H1 (cell line): ENCODE measurements at regions not wholly inside any gene's neighbourhood (a gene's known extent, or its start where the extent isn't known, plus 50 kb on each side); places are given as distances from the start of the nearest gene placed in this dataset.

Experiments
- CREB1 ChIP-seq: IDR thresholded peaks from 2 replicates; pipeline ENCODE4 v1.6.1; 2012; ENCODE audit warnings: inconsistent platforms
- KDM4A ChIP-seq: IDR thresholded peaks from one replicate; pipeline ENCODE4 v1.7.1; 2012; ENCODE audit warnings: low read depth, mild to moderate bottlenecking, moderate library complexity, low read length, inconsistent platforms; ENCODE audit not compliant: severe bottlenecking
- PHF8 ChIP-seq: fragments of 200-600 bp; sonication (generic); conservative IDR thresholded peaks from 2 replicates; pipeline ENCODE4 v1.7.1; 2012; ENCODE audit warnings: low read depth, mild to moderate bottlenecking, inconsistent platforms, low read length, moderate library complexity
- POLR2A ChIP-seq, 2 experiments: IDR thresholded peaks; 1 replicate in 1 of 2; 2 replicates in 1 of 2; pipeline ENCODE4 v1.6.1; 2011; ENCODE audit warnings: low read depth in 2 of 2, low read length in 2 of 2, mild to moderate bottlenecking in 2 of 2; ENCODE audit errors: control extremely low read depth in 1 of 2
- TF ChIP-seq, protein P1 (sequence below): IDR thresholded peaks from 2 replicates; pipeline ENCODE4 v1.6.1; 2011; ENCODE audit warnings: low read length, improper control_type of control experiment
- TF ChIP-seq, protein P2 (sequence below), 3 experiments: IDR thresholded peaks; 1 replicate in 2 of 3; 2 replicates in 1 of 3; pipeline versions ENCODE4 v1.5.1 to v1.6.1; 2011; ENCODE audit warnings: low read length in 3 of 3, mild to moderate bottlenecking in 3 of 3, inconsistent platforms in 2 of 3, low read depth in 1 of 3, moderate library complexity in 1 of 3; ENCODE audit not compliant: insufficient read depth in 1 of 3; ENCODE audit errors: control extremely low read depth in 1 of 3

DNA sequence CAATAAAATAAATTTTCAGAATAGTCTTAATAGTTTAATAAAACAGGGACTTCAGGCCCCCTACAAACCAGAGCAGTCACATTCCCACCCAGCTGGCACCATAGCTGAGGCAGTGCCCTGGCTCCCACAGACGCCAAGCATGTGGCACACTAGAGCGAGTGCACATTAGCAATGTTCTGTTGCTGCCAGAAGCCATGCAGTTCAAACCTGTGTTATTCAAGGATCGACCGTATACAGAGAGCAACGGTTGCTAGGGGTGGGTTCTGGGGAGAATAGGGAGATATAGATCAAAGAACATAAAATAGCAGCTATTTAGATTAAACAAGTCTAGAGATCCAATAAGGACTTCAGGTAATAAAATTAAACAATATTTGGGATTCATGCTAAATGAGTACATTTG is 419.3 kb upstream of the KLHL1 start:
- TF ChIP-seq, protein P1, sequence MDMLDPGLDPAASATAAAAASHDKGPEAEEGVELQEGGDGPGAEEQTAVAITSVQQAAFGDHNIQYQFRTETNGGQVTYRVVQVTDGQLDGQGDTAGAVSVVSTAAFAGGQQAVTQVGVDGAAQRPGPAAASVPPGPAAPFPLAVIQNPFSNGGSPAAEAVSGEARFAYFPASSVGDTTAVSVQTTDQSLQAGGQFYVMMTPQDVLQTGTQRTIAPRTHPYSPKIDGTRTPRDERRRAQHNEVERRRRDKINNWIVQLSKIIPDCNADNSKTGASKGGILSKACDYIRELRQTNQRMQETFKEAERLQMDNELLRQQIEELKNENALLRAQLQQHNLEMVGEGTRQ, result no peak
- TF ChIP-seq, protein P2, sequence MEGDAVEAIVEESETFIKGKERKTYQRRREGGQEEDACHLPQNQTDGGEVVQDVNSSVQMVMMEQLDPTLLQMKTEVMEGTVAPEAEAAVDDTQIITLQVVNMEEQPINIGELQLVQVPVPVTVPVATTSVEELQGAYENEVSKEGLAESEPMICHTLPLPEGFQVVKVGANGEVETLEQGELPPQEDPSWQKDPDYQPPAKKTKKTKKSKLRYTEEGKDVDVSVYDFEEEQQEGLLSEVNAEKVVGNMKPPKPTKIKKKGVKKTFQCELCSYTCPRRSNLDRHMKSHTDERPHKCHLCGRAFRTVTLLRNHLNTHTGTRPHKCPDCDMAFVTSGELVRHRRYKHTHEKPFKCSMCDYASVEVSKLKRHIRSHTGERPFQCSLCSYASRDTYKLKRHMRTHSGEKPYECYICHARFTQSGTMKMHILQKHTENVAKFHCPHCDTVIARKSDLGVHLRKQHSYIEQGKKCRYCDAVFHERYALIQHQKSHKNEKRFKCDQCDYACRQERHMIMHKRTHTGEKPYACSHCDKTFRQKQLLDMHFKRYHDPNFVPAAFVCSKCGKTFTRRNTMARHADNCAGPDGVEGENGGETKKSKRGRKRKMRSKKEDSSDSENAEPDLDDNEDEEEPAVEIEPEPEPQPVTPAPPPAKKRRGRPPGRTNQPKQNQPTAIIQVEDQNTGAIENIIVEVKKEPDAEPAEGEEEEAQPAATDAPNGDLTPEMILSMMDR (IDR thresholded peaks at IDR 0.05; ENCODE audit: control extremely low read depth in 1 of 3, insufficient read depth in 1 of 3, low read depth in 1 of 3, low read length in 3 of 3), result no peak
- TF ChIP-seq KDM4A (no peak), PHF8 (no peak), CREB1 (no peak), POLR2A (IDR thresholded peaks at IDR 0.05; ENCODE audit: control extremely low read depth in 1 of 2, low read depth in 2 of 2, low read length in 2 of 2) (no peak)
